Caco-2 (cell line): ENCODE measurements at regions not wholly inside any gene's neighbourhood (a gene's known extent, or its start where the extent isn't known, plus 50 kb on each side); places are given as distances from the start of the nearest gene placed in this dataset.

Source experiments
- BruUV-seq: library from RNA; stranded (reverse); fragments of 400-500 nt; replicated peaks from 2 replicates; lab custom pipeline; 2021; lab: Mats Ljungman, UMichigan
- CTCF ChIA-PET: fragments of 300-600 bp; sonication (Branson Sonifier 250); formaldehyde crosslinking; loops from one replicate; lab custom pipeline; 2022; ENCODE audit warnings: antibody characterized with exemption; lab: Charles Lee
- POLR2A ChIA-PET: fragments of 300-600 bp; sonication (Branson Sonifier 250); formaldehyde crosslinking; loops from one replicate; lab custom pipeline; 2022; ENCODE audit warnings: antibody characterized with exemption; lab: Charles Lee
- DNase-seq, 2 experiments: peaks; one replicate each; pipeline versions ENCODE4 v3.0.0 to v3.0.0-alpha.2; 2020 to 2022
- H3K27me3 ChIP-seq: replicated peaks from 2 replicates; pipeline ENCODE4 v1.6.0; 2011; ENCODE audit warnings: low read length; ENCODE audit not compliant: control insufficient read depth, insufficient read depth
- H3K36me3 ChIP-seq: 2 replicates; pipeline ENCODE4 v1.5.1; 2011; ENCODE audit warnings: low read length; ENCODE audit not compliant: control insufficient read depth, insufficient read depth
- H3K4me1 ChIP-seq: fragments of 250-450 bp; sonication (Bioruptor Pico); 2 replicates; pipeline ENCODE4 v1.5.1; 2020; ENCODE audit warnings: mild to moderate bottlenecking
- H3K4me3 ChIP-seq: 2 replicates; pipeline ENCODE4 v1.5.1; 2011; ENCODE audit warnings: low read depth, mild to moderate bottlenecking, control low read depth, low read length
- H3K9me3 ChIP-seq: fragments of 250-450 bp; sonication (Bioruptor Pico); 2 replicates; pipeline ENCODE4 v1.5.1; 2020; ENCODE audit warnings: mild to moderate bottlenecking, moderate library complexity
- H3K27ac Mint-ChIP-seq: one replicate; pipeline ENCODE4 v1.8.0; 2022; ENCODE audit warnings: mixed read lengths; ENCODE audit not compliant: unreplicated experiment
- H3K27me3 Mint-ChIP-seq: one replicate; pipeline ENCODE4 v1.8.0; 2022; ENCODE audit warnings: mixed read lengths; ENCODE audit not compliant: insufficient read depth, unreplicated experiment
- H3K36me3 Mint-ChIP-seq: one replicate; pipeline ENCODE4 v1.8.0; 2022; ENCODE audit warnings: mild to moderate bottlenecking, mixed read lengths; ENCODE audit not compliant: insufficient read depth, unreplicated experiment
- H3K4me1 Mint-ChIP-seq: one replicate; pipeline ENCODE4 v1.8.0; 2022; ENCODE audit warnings: low read depth, mixed read lengths; ENCODE audit not compliant: unreplicated experiment
- H3K4me3 Mint-ChIP-seq: one replicate; pipeline ENCODE4 v1.8.0; 2022; ENCODE audit warnings: mild to moderate bottlenecking, moderate library complexity, mixed read lengths; ENCODE audit not compliant: unreplicated experiment
- H3K9me3 Mint-ChIP-seq: one replicate; pipeline ENCODE4 v1.8.0; 2022; ENCODE audit warnings: mixed read lengths; ENCODE audit not compliant: unreplicated experiment
- CTCF ChIP-seq, 2 experiments: fragments of 200-600 bp in 1 of 2; IDR thresholded peaks; 1 replicate in 1 of 2; 2 replicates in 1 of 2; pipeline versions ENCODE4 v1.5.1 to v1.8.0; 2011 to 2022; ENCODE audit warnings: antibody characterized with exemption in 1 of 2, control low read depth in 1 of 2, inconsistent platforms in 1 of 2, low read depth in 1 of 2, low read length in 1 of 2, mild to moderate bottlenecking in 1 of 2, moderate library complexity in 1 of 2; ENCODE audit not compliant: insufficient read depth in 1 of 2, severe bottlenecking in 1 of 2, unreplicated experiment in 1 of 2
- intact Hi-C: fragments of 100-400 bp; cut with micrococcal nuclease; formaldehyde crosslinking; loops from one replicate; pipeline ENCODE4 v1.10.0; 2022; ENCODE audit not compliant: unreplicated experiment

- POLR2A ChIA-PET, result no interaction called here
- no peak for TF ChIP-seq CTCF (IDR thresholded peaks at IDR 0.05; ENCODE audit: insufficient read depth in 1 of 2, low read depth in 1 of 2, low read length in 1 of 2, severe bottlenecking in 1 of 2, unreplicated experiment in 1 of 2)
- Histone ChIP-seq H3K27me3 (no peaks in the 10 kb centered on the region), H3K4me3 (no peak overlapping the region), H3K36me3 (no peaks in the 10 kb centered on the region), H3K9me3 (no peaks in the 10 kb centered on the region), H3K4me1 (no peaks in the 10 kb centered on the region)
- CTCF ChIA-PET, result no interaction called here
- Mint-ChIP-seq H3K4me1 (no peaks in the 10 kb centered on the region), H3K27me3 (no peaks in the 10 kb centered on the region), H3K36me3 (no peaks in the 10 kb centered on the region), H3K4me3 (no peak overlapping the region), H3K9me3 (peaks cover 27% of the 10 kb centered on the region), H3K27ac (no peak overlapping the region)
- intact Hi-C loops, result no loop called here
- no TSS peak for BruUV-seq
- DNase-seq, result no peak
Observed at GRCh38 chr7:56250135-56250534, 133.9 kb upstream of the NUPR2 start.

- Histone ChIP-seq H3K36me3 (no peaks in the 10 kb centered on the region), H3K27me3 (no peaks in the 10 kb centered on the region), H3K9me3 (no peaks in the 10 kb centered on the region), H3K4me3 (no peak overlapping the region), H3K4me1 (no peaks in the 10 kb centered on the region)
- DNase-seq, result no peak
- Mint-ChIP-seq H3K4me1 (no peaks in the 10 kb centered on the region), H3K4me3 (no peak overlapping the region), H3K27me3 (peaks cover 3% of the 10 kb centered on the region), H3K36me3 (no peaks in the 10 kb centered on the region), H3K27ac (no peak overlapping the region), H3K9me3 (peaks cover 9% of the 10 kb centered on the region)
- ChIA-PET CTCF (no interaction called here), POLR2A (no interaction called here)
- intact Hi-C loops, result no loop called here
- TF ChIP-seq CTCF (IDR thresholded peaks at IDR 0.05; ENCODE audit: insufficient read depth in 1 of 2, low read depth in 1 of 2, low read length in 1 of 2, severe bottlenecking in 1 of 2, unreplicated experiment in 1 of 2), result no peak
- no TSS peak for BruUV-seq
Observed at GRCh38 chr7:56229631-56230030, 113.4 kb upstream of the NUPR2 start.

- no peaks in the 10 kb centered on the region for H3K36me3 ChIP-seq
- TF ChIP-seq CTCF (IDR thresholded peaks at IDR 0.05; ENCODE audit: insufficient read depth in 1 of 2, low read depth in 1 of 2, low read length in 1 of 2, severe bottlenecking in 1 of 2, unreplicated experiment in 1 of 2), result no peak
- POLR2A ChIA-PET, result no interaction called here
- no peak overlapping the region for H3K4me3 Mint-ChIP-seq
- no peak for DNase-seq
- H3K36me3 Mint-ChIP-seq, result no peaks in the 10 kb centered on the region
- no peaks in the 10 kb centered on the region for H3K4me1 ChIP-seq
- H3K27me3 Mint-ChIP-seq, result peaks cover 3% of the 10 kb centered on the region
- no peak overlapping the region for H3K27ac Mint-ChIP-seq
- CTCF ChIA-PET, result no interaction called here
- no peaks in the 10 kb centered on the region for H3K9me3 ChIP-seq
- no peaks in the 10 kb centered on the region for H3K27me3 ChIP-seq
- BruUV-seq, result no TSS peak
- no peak overlapping the region for H3K4me3 ChIP-seq
- peaks cover 10% of the 10 kb centered on the region for H3K9me3 Mint-ChIP-seq
- intact Hi-C loops, result no loop called here
- H3K4me1 Mint-ChIP-seq, result no peaks in the 10 kb centered on the region
Observed at GRCh38 chr7:56222866-56223265, 106.6 kb upstream of the NUPR2 start.
